Dermis blood vessel endothelial cell (primary cell): ENCODE measurements at regions not wholly inside any gene's neighbourhood (a gene's known extent, or its start where the extent isn't known, plus 50 kb on each side); places are given as distances from the start of the nearest gene placed in this dataset.
A peak's percentile ranks its signal among the peaks of the same experiment; 100 is the strongest.

Source experiments
- DNase-seq: peaks from one replicate; pipeline ENCODE4 v3.0.0; 2010

GRCh38 chr6:5946701-5947100 lies 60.0 kb downstream of the NRN1 start:
- DNase-seq: no peak

GRCh38 chr6:5946181-5946580 lies 60.5 kb downstream of the NRN1 start:
- no peak for DNase-seq

- DNase-seq: no peak
Observed at GRCh38 chr6:5943591-5943990, 63.1 kb downstream of the NRN1 start.

DNA sequence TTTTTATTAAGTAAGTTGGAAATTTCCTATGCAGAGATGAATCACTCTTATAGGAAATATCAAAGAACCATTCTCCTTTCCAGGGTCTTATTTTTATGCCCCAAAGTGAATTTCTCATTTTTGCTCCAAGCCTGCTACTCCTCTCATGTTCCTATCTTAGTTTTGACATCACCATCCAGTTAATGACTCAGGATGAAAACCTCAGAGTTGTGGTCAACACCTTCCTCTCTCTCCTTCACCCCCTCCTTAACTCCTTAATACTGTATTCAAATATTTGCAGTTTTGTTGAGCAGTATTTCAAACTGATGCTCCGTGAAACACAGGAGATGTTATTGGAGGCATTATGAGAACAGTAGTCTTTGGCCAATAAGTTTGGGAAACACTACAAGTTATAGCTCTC lies 64.1 kb downstream of the NRN1 start:
- no peak for DNase-seq

DNA sequence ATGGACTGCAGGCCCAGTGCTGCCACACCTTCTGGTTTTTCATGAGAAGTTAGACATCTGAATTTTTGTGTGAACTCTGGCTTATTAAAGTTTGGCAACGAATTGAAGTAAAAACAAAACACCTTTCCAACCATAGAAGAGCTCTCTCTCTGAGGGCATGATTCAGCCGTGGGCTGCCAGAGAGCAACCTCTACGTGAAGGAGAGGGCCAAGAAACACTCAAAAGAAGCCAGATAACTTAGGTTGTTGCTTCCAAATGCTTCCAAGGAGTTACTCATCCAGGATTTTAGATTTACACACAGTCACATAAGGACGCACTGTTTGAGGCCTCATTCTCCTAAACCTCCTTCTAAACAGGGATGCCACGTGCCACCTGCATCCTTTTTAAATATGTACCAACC lies 65.5 kb downstream of the NRN1 start:
- no peak for DNase-seq

GRCh38 chr6:5938934-5939333 lies 67.8 kb downstream of the NRN1 start:
- no peak for DNase-seq

DNA sequence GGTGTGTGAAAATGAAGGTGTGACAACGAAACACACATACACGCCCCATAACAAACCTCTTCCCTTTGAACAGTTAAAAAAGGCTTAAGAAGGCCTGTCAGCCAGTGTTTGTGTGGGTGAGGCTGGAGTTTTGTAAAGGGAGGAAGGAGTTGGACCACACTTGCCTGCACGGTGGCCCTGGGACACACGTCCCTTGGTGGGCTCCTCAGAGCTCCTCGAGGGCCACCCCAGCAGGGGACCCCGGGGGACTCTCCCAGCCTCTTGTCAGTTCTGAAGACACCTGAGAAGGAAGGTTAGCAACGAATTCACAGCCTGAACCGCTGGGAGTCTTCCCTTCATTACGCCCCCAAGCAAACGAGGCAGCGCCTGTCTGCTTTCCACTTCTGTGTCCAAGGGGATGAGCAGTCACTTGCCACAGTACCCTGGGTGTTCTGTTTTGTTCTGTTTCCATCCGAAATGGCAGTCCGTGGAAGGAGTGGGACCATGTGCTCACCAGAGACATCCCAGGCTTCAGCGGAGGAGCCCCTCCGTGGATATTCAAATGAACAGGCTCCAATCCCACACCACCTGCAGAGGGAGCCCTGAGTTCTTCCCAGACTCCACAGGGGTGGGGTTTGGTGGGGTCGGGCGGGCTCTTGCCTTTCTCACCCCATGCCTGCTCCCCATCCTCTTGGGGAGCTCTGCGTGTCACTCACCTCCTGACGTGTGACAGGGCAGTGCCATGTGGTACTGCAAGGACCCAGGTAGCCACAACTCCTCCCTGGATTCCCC lies 68.6 kb downstream of the NRN1 start:
- no peak for DNase-seq

DNA sequence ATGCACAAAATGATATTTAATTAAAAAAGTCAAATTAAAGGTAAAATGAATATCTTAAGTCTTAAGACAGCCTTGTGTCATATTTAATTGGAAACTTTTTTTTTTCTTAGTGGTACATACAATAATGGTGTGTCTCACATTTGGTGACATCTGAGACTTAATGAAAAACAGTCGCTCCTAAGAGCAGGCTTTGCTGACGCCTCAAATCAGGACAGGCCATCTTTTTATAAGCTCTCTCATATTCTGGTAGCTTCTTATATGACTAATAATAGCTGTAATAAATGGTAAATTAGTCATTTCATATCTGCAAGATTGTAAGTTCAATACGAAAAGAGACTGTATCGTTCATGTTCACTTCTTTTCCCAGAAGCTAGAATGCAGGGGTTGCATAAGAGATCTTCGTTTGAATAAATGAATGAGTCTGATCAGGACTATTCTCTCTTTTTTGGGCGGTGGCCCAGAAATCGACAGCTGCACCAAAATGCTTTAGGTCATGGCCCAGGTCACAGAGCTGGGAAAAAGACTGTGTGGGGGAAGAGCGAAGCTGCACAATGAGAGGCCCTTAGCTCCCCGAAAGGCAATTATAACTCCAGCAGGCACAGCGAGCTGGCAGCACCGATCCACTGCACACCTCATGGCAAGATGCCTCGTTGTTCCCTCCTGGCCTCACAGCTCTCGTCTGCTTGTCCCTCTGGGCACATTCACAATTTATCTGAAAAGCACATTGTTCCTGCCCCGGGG lies 69.4 kb downstream of the NRN1 start:
- no peak for DNase-seq

GRCh38 chr6:5936631-5937030 lies 70.1 kb downstream of the NRN1 start:
- DNase-seq: no peak

DNA sequence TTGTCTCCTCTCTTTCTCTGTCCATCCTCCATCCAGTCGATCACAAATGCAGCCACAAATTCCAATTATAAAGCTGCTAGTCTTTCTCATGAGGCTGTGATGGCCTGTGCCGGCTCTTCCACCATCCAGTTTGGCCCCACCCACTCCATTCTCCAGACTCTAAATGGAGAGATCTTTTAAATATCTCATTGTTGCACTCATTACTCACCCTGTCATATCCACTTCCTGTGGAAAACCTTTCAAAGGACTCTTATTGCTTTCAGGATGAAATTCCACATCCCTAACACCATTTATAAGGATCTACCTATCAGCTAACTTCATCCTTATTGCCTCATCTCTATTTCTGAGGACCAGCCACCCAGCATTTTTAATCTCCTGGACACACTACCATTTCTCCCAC lies 70.6 kb downstream of the NRN1 start:
- DNase-seq: no peak

DNA sequence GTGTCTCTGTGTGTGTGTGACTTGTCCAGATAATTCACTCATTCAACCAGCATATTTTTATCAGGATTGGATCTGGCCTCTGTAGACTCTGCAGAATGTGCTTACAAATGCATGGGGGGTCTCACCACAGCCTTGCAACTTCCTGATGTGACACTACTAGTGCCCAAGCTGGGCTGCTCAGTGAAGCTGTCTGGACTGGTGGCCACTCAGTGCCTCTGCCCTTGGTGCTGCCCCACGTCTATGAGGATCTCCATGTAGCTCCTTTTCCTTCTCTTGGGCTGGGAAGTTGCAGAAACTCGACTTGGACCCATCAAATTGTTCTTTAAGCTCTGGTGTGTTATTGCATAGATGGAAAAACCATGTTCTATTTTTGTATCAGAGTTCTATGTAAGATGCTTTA lies 75.8 kb downstream of the NRN1 start:
- no peak for DNase-seq

GRCh38 chr6:5930143-5930770 lies 76.5 kb downstream of the NRN1 start:
- no peak for DNase-seq

- DNase-seq: no peak
Observed at GRCh38 chr6:5923840-5924239, 82.9 kb downstream of the NRN1 start.

DNA sequence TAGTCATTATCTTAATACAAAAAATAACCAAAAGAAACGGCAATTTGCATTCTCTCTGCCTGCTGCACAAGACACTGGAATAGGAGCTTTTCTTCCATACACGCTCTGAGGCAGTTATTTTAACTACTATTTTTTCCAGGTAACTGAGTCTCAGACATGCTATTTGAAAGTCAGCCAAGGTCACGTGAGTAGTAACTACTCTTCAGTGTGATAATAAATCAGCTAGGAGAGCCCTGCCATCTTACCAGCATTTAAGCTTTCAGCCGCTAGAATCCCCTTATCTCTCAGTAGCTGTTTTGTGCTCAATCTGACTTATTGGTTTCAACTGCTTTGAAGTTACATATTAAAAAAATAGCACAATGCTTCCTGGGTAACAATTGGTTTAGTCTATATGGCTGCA lies 84.5 kb downstream of the NRN1 start:
- no peak for DNase-seq

- DNase-seq: no peak
Observed at GRCh38 chr6:5909721-5910120, 97.0 kb downstream of the NRN1 start.

GRCh38 chr6:5906842-5907241 lies 99.9 kb downstream of the NRN1 start:
- DNase-seq: no peak

DNA sequence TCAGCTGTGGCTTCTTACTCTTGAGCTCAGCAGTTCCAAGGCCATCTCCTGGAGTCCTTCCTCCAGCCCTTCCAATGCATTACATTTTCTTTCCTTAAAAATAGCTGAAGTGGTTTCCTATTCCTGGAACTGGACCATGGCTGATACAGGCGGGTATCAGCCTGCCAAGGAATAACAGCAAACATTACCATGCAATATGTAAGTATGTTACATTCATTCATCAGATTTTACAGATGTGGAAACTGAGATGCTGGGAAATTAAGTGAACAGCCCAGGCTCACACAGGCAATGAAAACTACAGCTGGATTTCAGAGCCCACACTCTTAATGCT lies 100.4 kb downstream of the NRN1 start:
- no peak for DNase-seq

GRCh38 chr6:5905431-5906339 lies 101.0 kb downstream of the NRN1 start:
- peak; percentile 43 for DNase-seq

- no peak for DNase-seq
Observed at GRCh38 chr6:5904532-5904931, 102.2 kb downstream of the NRN1 start.

DNA sequence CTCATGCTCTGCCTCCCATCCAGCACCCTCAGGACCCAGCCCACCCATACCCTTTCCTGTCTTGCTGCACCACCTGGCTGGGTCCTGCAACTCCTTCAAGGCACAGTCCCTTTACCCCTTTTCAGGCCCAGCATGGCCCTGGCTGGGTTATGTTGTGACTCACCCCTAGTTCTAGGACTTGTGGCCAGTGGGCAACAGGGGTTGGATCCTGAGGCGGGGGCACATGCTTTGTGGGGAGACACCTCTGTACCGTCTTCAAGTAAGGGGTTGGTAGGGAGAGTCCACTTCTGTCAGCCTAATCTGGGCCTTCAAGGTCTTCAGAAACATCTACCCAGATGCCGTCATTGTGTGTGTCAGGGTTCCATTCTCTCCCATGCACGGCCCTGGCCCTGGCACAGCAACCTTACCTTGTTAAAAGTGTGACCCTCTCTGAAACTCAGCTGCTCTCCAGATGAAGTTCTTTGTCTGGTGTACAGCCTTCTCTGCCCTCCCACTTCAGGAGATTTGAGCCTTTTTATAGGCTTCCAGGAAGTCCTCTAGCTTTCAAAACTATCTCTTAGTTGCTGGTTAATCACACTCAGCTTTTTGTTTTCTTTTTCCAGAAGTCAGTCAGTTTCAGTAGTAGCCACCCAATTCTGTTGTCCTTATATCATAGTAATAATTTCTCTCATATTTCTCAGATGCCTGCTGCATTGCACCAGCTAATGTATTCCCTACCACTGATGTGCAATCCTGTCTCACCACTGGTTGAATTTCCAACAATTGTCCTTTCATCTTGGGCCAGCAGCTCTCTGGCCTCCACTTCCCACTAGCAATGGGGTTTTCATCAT lies 107.3 kb downstream of the NRN1 start:
- no peak for DNase-seq

DNA sequence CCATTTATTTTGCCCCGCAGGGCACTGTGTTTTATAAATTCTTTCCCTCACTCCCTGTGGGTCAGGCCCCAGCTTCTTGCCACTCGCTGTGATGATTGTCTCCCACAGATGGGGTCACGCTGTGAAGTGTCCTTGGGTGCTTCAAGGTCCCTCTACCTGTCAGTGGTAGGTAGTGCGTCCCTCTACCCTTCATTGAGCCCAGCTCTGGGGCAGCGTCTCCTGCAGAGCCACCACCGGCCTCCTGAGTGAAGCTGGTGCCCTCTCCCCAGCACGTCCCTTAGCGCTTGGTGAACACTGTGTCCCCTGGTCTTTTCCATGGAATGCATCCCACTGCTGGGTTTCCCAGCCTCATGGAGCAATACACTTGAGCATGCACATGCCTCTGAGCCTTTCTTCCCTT lies 108.2 kb downstream of the NRN1 start:
- no peak for DNase-seq

GRCh38 chr6:5898102-5898501 lies 108.6 kb downstream of the NRN1 start:
- no peak for DNase-seq
